Neural progenitor cell (in vitro differentiated cells): ENCODE measurements at regions not wholly inside any gene's neighbourhood (a gene's known extent, or its start where the extent isn't known, plus 50 kb on each side); places are given as distances from the start of the nearest gene placed in this dataset.

Source experiments
- DNase-seq: peaks from one replicate; pipeline ENCODE4 v3.0.0-alpha.2; 2016; ENCODE audit warnings: low spot score
- H2AFZ ChIP-seq: fragments of 200-600 bp; sonication (generic); replicated peaks from 2 replicates; pipeline ENCODE4 v1.6.1; 2016; ENCODE audit warnings: antibody characterized with exemption
- H3F3A ChIP-seq: fragments of 200-600 bp; sonication (generic); 2 replicates; pipeline ENCODE4 v1.6.1; 2016; ENCODE audit warnings: antibody characterized with exemption, low read depth
- H3K27ac ChIP-seq: fragments of 200-600 bp; sonication (generic); 2 replicates; pipeline ENCODE4 v1.5.1; 2016; ENCODE audit warnings: mild to moderate bottlenecking
- H3K27me3 ChIP-seq: fragments of 200-600 bp; sonication (generic); 2 replicates; pipeline ENCODE4 v1.6.1; 2016; ENCODE audit warnings: mild to moderate bottlenecking, moderate library complexity
- H3K36me3 ChIP-seq: fragments of 200-600 bp; sonication (generic); 2 replicates; pipeline ENCODE4 v1.5.1; 2016
- H3K4me1 ChIP-seq: fragments of 200-600 bp; sonication (generic); 2 replicates; pipeline ENCODE4 v1.6.1; 2016; ENCODE audit warnings: mixed run types
- H3K4me2 ChIP-seq: fragments of 200-600 bp; sonication (generic); 2 replicates; pipeline ENCODE4 v1.6.1; 2016
- H3K4me3 ChIP-seq: fragments of 200-600 bp; sonication (generic); 2 replicates; pipeline ENCODE4 v1.5.1; 2016
- H3K79me2 ChIP-seq: fragments of 200-600 bp; sonication (generic); 2 replicates; pipeline ENCODE4 v1.6.1; 2016; ENCODE audit warnings: low read depth
- H3K9ac ChIP-seq: fragments of 200-600 bp; sonication (generic); 2 replicates; pipeline ENCODE4 v1.6.1; 2016
- H3K9me3 ChIP-seq: fragments of 200-600 bp; sonication (generic); 2 replicates; pipeline ENCODE4 v1.5.1; 2016; ENCODE audit warnings: low read depth
- H4K20me1 ChIP-seq: fragments of 200-600 bp; sonication (generic); 2 replicates; pipeline ENCODE4 v1.6.1; 2016; ENCODE audit warnings: low read depth
- H3K27ac Mint-ChIP-seq: 3 replicates; pipeline ENCODE4 v1.8.0; 2021; ENCODE audit warnings: mixed read lengths
- H3K27me3 Mint-ChIP-seq: 2 replicates; pipeline ENCODE4 v1.8.0; 2022; ENCODE audit warnings: low read depth, mild to moderate bottlenecking, inconsistent platforms, moderate library complexity, mixed read lengths; ENCODE audit not compliant: insufficient read depth
- H3K36me3 Mint-ChIP-seq: 3 replicates; pipeline ENCODE4 v1.8.0; 2021; ENCODE audit warnings: mixed read lengths
- H3K4me1 Mint-ChIP-seq: 3 replicates; pipeline ENCODE4 v1.8.0; 2021; ENCODE audit warnings: mixed read lengths
- H3K4me3 Mint-ChIP-seq: 3 replicates; pipeline ENCODE4 v1.8.0; 2021; ENCODE audit warnings: mild to moderate bottlenecking, moderate library complexity, mixed read lengths
- H3K9me3 Mint-ChIP-seq: 3 replicates; pipeline ENCODE4 v1.8.0; 2020; ENCODE audit warnings: mixed read lengths
- CTCF ChIP-seq: fragments of 200-600 bp; sonication (generic); IDR thresholded peaks from 2 replicates; pipeline ENCODE4 v1.5.1; 2017; ENCODE audit warnings: antibody characterized with exemption, mild to moderate bottlenecking
- EZH2 ChIP-seq: fragments of 200-600 bp; sonication (generic); IDR thresholded peaks from 2 replicates; pipeline ENCODE4 v1.6.1; 2017; ENCODE audit warnings: antibody characterized with exemption, mild to moderate bottlenecking, moderate library complexity
- EZH2phosphoT487 ChIP-seq: fragments of 200-600 bp; sonication (generic); IDR thresholded peaks from 2 replicates; pipeline ENCODE4 v1.6.1; 2017; ENCODE audit warnings: antibody characterized with exemption

GRCh38 chr20:39302312-39302711 lies 340.2 kb downstream of the DHX35 start:
- H4K20me1 ChIP-seq, result no peaks in the 10 kb centered on the region
- H3K4me3 ChIP-seq, result no peak overlapping the region
- no peaks in the 10 kb centered on the region for H3K79me2 ChIP-seq
- H3K4me2 ChIP-seq, result no peak overlapping the region
- Mint-ChIP-seq H3K4me1 (peaks cover 2% of the 10 kb centered on the region), H3K36me3 (no peaks in the 10 kb centered on the region), H3K27me3 (peaks cover 6% of the 10 kb centered on the region), H3K9me3 (peaks cover 1% of the 10 kb centered on the region), H3K27ac (no peak overlapping the region), H3K4me3 (no peak overlapping the region)
- H3K36me3 ChIP-seq, result no peaks in the 10 kb centered on the region
- H3K9me3 ChIP-seq, result no peaks in the 10 kb centered on the region
- H3K4me1 ChIP-seq, result no peaks in the 10 kb centered on the region
- H3F3A ChIP-seq, result no peaks in the 10 kb centered on the region
- TF ChIP-seq CTCF, result no peak
- TF ChIP-seq EZH2phosphoT487, result no peak
- TF ChIP-seq EZH2, result no peak
- H3K9ac ChIP-seq, result no peak overlapping the region
- DNase-seq, result no peak
- H2AFZ ChIP-seq, result no peak overlapping the region
- no peak overlapping the region for H3K27ac ChIP-seq
- no peaks in the 10 kb centered on the region for H3K27me3 ChIP-seq

- no peak overlapping the region for H3K4me3 ChIP-seq
- no peaks in the 10 kb centered on the region for H3F3A ChIP-seq
- no peak overlapping the region for H3K4me3 Mint-ChIP-seq
- H3K9ac ChIP-seq, result no peak overlapping the region
- no peaks in the 10 kb centered on the region for H3K4me1 ChIP-seq
- no peak overlapping the region for H3K27ac Mint-ChIP-seq
- H4K20me1 ChIP-seq, result no peaks in the 10 kb centered on the region
- TF ChIP-seq EZH2phosphoT487 (no peak), CTCF (no peak), EZH2 (no peak)
- no peaks in the 10 kb centered on the region for H3K79me2 ChIP-seq
- no peak overlapping the region for H3K4me2 ChIP-seq
- no peaks in the 10 kb centered on the region for H3K36me3 Mint-ChIP-seq
- peaks cover 2% of the 10 kb centered on the region for H3K4me1 Mint-ChIP-seq
- H2AFZ ChIP-seq, result no peak overlapping the region
- H3K9me3 ChIP-seq, result no peaks in the 10 kb centered on the region
- no peaks in the 10 kb centered on the region for H3K36me3 ChIP-seq
- DNase-seq, result no peak
- H3K27me3 Mint-ChIP-seq, result peaks cover 2% of the 10 kb centered on the region
- no peak overlapping the region for H3K27ac ChIP-seq
- no peaks in the 10 kb centered on the region for H3K9me3 Mint-ChIP-seq
- H3K27me3 ChIP-seq, result no peaks in the 10 kb centered on the region
Observed at GRCh38 chr20:39299783-39300182, 337.6 kb downstream of the DHX35 start.

- Mint-ChIP-seq H3K4me3 (no peak overlapping the region), H3K9me3 (no peaks in the 10 kb centered on the region), H3K4me1 (peaks cover 2% of the 10 kb centered on the region), H3K27ac (peak overlapping the region; percentile 75), H3K36me3 (no peaks in the 10 kb centered on the region), H3K27me3 (peaks cover 2% of the 10 kb centered on the region)
- TF ChIP-seq EZH2phosphoT487 (no peak), EZH2 (no peak), CTCF (no peak)
- Histone ChIP-seq H3F3A (no peaks in the 10 kb centered on the region), H3K27ac (no peak overlapping the region), H3K4me1 (no peaks in the 10 kb centered on the region), H3K9ac (no peak overlapping the region), H3K4me2 (no peak overlapping the region), H3K27me3 (no peaks in the 10 kb centered on the region), H3K79me2 (no peaks in the 10 kb centered on the region), H3K4me3 (no peak overlapping the region), H2AFZ (no peak overlapping the region), H3K9me3 (no peaks in the 10 kb centered on the region), H3K36me3 (no peaks in the 10 kb centered on the region), H4K20me1 (no peaks in the 10 kb centered on the region)
- DNase-seq, result no peak
Observed at GRCh38 chr20:39298571-39299506, 336.7 kb downstream of the DHX35 start.
